Endothelial cell of umbilical vein (primary cell): ENCODE measurements at regions not wholly inside any gene's neighbourhood (a gene's known extent, or its start where the extent isn't known, plus 50 kb on each side); places are given as distances from the start of the nearest gene placed in this dataset.

Experiments
- BruUV-seq: library from RNA; stranded (reverse); fragments of 400-500 nt; replicated peaks from 2 replicates; lab custom pipeline; 2021; lab: Mats Ljungman, UMichigan
- CTCF ChIA-PET: fragments of 300-600, 350-600 bp; sonication (Branson Sonifier 250); formaldehyde crosslinking; loops from one replicate; lab custom pipeline; 2021; ENCODE audit warnings: antibody characterized with exemption, inconsistent platforms; lab: Charles Lee
- POLR2A ChIA-PET: fragments of 300-600, 350-600 bp; sonication (Branson Sonifier 250); formaldehyde crosslinking; loops from one replicate; lab custom pipeline; 2021; ENCODE audit warnings: antibody characterized with exemption, inconsistent platforms; lab: Charles Lee
- DNase-seq: peaks from one replicate; pipeline ENCODE4 v3.0.0-alpha.2; 2011; ENCODE audit warnings: low read depth, low spot score
- FAIRE-seq: peaks from 2 replicates; lab custom pipeline; 2011; peaks lifted over from hg19 to GRCh38; lab: Jason Lieb, UNC
- H2AFZ ChIP-seq: 2 replicates; pipeline ENCODE4 v1.6.0; 2012; ENCODE audit warnings: low read depth, low read length, control low read depth, inconsistent platforms
- H3K27ac ChIP-seq: 2 replicates; pipeline ENCODE4 v1.5.1; 2011; ENCODE audit warnings: low read depth, mild to moderate bottlenecking, control low read depth, low read length, moderate library complexity; ENCODE audit not compliant: insufficient read depth
- H3K27me3 ChIP-seq, 2 experiments: 2 replicates each; pipeline versions ENCODE4 v1.6.0 to v1.6.1; 2011; ENCODE audit warnings: low read length in 2 of 2, mixed read lengths in 1 of 2; ENCODE audit not compliant: control insufficient read depth in 2 of 2, insufficient read depth in 2 of 2
- H3K36me3 ChIP-seq, 2 experiments: 2 replicates in 1 of 2; 3 replicates in 1 of 2; pipeline ENCODE4 v1.5.1; 2011; ENCODE audit warnings: low read length in 2 of 2, mild to moderate bottlenecking in 1 of 2, moderate library complexity in 1 of 2; ENCODE audit not compliant: control insufficient read depth in 2 of 2, insufficient read depth in 2 of 2; ENCODE audit errors: extremely low read depth in 1 of 2
- H3K4me1 ChIP-seq: 3 replicates; pipeline ENCODE4 v1.5.1; 2011; ENCODE audit warnings: mild to moderate bottlenecking, low read length; ENCODE audit not compliant: control insufficient read depth, insufficient read depth; ENCODE audit errors: extremely low read depth
- H3K4me2 ChIP-seq: 2 replicates; pipeline ENCODE4 v1.6.1; 2011; ENCODE audit warnings: low read length, control low read depth, mixed read lengths; ENCODE audit not compliant: insufficient read depth
- H3K4me3 ChIP-seq, 3 experiments: fragments of 200-600 bp in 1 of 3; sonication (generic), shearing (Covaris generic) in 1 of 3; replicated peaks in 1 of 3; 2 replicates each; pipeline ENCODE4 v1.5.1; 2011 to 2016; ENCODE audit warnings: control low read depth in 3 of 3, low read length in 3 of 3, mild to moderate bottlenecking in 2 of 3, inconsistent platforms in 1 of 3, low read depth in 1 of 3, moderate library complexity in 1 of 3; ENCODE audit not compliant: insufficient read depth in 1 of 3
- H3K79me2 ChIP-seq: 2 replicates; pipeline ENCODE4 v1.6.0; 2012; ENCODE audit warnings: low read length, inconsistent platforms; ENCODE audit not compliant: control insufficient read depth, insufficient read depth
- H3K9ac ChIP-seq: replicated peaks from 2 replicates; pipeline ENCODE3; 2011; ENCODE audit warnings: low read length, control low read depth; ENCODE audit not compliant: insufficient read depth; ENCODE audit errors: extremely low read depth
- H3K9me1 ChIP-seq: replicated peaks from 3 replicates; pipeline ENCODE4 v1.6.0; 2011; ENCODE audit warnings: mild to moderate bottlenecking, low read length; ENCODE audit not compliant: control insufficient read depth, insufficient read depth; ENCODE audit errors: extremely low read depth
- H3K9me3 ChIP-seq: replicated peaks from 2 replicates; pipeline ENCODE4 v1.5.1; 2012; ENCODE audit warnings: low read length, inconsistent platforms; ENCODE audit not compliant: control insufficient read depth, insufficient read depth
- H4K20me1 ChIP-seq: replicated peaks from 2 replicates; pipeline ENCODE3; 2011; ENCODE audit warnings: mild to moderate bottlenecking, low read length; ENCODE audit not compliant: control insufficient read depth, insufficient read depth; ENCODE audit errors: extremely low read depth
- FOS ChIP-seq: IDR thresholded peaks from 2 replicates; pipeline ENCODE4 v1.6.1; 2011; ENCODE audit warnings: mild to moderate bottlenecking, low read length, moderate library complexity, borderline replicate concordance; ENCODE audit not compliant: insufficient read depth
- JUN ChIP-seq: IDR thresholded peaks from 2 replicates; pipeline ENCODE4 v1.6.1; 2011; ENCODE audit warnings: borderline replicate concordance, low read depth; ENCODE audit not compliant: insufficient read length, insufficient read depth
- MYC ChIP-seq: IDR thresholded peaks from one replicate; pipeline ENCODE4 v1.6.1; 2011; ENCODE audit warnings: mild to moderate bottlenecking, low read depth, low read length
- POLR2A ChIP-seq: IDR thresholded peaks from 2 replicates; pipeline ENCODE4 v1.6.1; 2012; ENCODE audit warnings: low read depth, mild to moderate bottlenecking, control low read depth, low read length
- POLR2AphosphoS5 ChIP-seq: IDR thresholded peaks from 2 replicates; pipeline ENCODE4 v1.6.1; 2012; ENCODE audit warnings: low read depth, mild to moderate bottlenecking, control low read depth, low read length, moderate library complexity; ENCODE audit not compliant: insufficient read depth
- dilution Hi-C: fragments of 300-500 bp; cut with MboI; formaldehyde crosslinking; loops from one replicate; pipeline ENCODE4 v1.15.0; 2019; ENCODE audit warnings: low sequenced_read_pairs; ENCODE audit not compliant: extremely low pct_ligation_motif_present
- intact Hi-C: fragments of 100-400 bp; cut with micrococcal nuclease; formaldehyde crosslinking; loops from one replicate; pipeline ENCODE4 v1.10.0; 2022
- TF ChIP-seq, protein P1 (sequence below), 2 donors: IDR thresholded peaks; 1 replicate in 1 of 2; 2 replicates in 1 of 2; pipeline ENCODE4 v1.5.1; 2011; ENCODE audit warnings: low read length in 2 of 2, mild to moderate bottlenecking in 2 of 2, moderate library complexity in 2 of 2, control low read depth in 1 of 2, inconsistent platforms in 1 of 2, low read depth in 1 of 2; ENCODE audit not compliant: insufficient read depth in 1 of 2; ENCODE audit errors: extremely low read depth in 1 of 2

DNA sequence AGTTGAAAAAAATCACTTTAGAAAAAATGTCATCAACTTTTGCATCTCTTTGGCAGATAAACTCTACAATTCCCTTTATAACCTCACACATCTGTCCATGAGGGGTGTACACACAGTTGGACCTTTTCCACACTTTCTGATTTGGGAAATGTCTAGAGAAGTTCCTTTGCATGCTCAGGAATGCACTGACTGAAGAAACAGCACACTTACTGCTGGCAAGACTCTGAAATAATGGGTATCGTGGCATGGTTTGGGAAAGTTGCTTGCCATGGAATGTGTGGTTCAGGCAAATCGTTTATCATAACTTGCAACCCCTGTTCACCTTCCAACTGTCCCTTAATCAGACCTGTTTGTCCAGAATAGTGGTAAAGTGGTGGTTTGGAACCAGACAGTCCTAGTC lies 135.3 kb upstream of the TGFBR2 start:
- DNase-seq (peak; percentile 11), FAIRE-seq (no peak)
- no peaks in the 10 kb centered on the region for H3K36me3 ChIP-seq
- BruUV-seq, result no TSS peak
- no peak overlapping the region for H3K4me3 ChIP-seq
- no peaks in the 10 kb centered on the region for H3K27me3 ChIP-seq
- ChIA-PET CTCF (no interaction called here), POLR2A (no interaction called here)
- H2AFZ ChIP-seq, result peak overlapping the region; percentile 57
- H3K9ac ChIP-seq, result no peak overlapping the region
- H4K20me1 ChIP-seq, result no peaks in the 10 kb centered on the region
- dilution Hi-C loops, result no loop called here
- no peaks in the 10 kb centered on the region for H3K9me3 ChIP-seq
- H3K9me1 ChIP-seq, result no peaks in the 10 kb centered on the region
- H3K4me2 ChIP-seq, result no peak overlapping the region
- no peaks in the 10 kb centered on the region for H3K79me2 ChIP-seq
- H3K4me1 ChIP-seq, result no peaks in the 10 kb centered on the region
- TF ChIP-seq POLR2A (no peak), JUN (no peak), POLR2AphosphoS5 (no peak)
- TF ChIP-seq, protein P1, sequence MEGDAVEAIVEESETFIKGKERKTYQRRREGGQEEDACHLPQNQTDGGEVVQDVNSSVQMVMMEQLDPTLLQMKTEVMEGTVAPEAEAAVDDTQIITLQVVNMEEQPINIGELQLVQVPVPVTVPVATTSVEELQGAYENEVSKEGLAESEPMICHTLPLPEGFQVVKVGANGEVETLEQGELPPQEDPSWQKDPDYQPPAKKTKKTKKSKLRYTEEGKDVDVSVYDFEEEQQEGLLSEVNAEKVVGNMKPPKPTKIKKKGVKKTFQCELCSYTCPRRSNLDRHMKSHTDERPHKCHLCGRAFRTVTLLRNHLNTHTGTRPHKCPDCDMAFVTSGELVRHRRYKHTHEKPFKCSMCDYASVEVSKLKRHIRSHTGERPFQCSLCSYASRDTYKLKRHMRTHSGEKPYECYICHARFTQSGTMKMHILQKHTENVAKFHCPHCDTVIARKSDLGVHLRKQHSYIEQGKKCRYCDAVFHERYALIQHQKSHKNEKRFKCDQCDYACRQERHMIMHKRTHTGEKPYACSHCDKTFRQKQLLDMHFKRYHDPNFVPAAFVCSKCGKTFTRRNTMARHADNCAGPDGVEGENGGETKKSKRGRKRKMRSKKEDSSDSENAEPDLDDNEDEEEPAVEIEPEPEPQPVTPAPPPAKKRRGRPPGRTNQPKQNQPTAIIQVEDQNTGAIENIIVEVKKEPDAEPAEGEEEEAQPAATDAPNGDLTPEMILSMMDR (IDR thresholded peaks at IDR 0.05; ENCODE audit: extremely low read depth in 1 of 2, insufficient read depth in 1 of 2, low read depth in 1 of 2, low read length in 2 of 2), result no peak
- H3K27ac ChIP-seq, result no peak overlapping the region
- intact Hi-C loops, result no loop called here

GRCh38 chr3:30471796-30472489 lies 134.5 kb upstream of the TGFBR2 start:
- intact Hi-C loops, result no loop called here
- BruUV-seq, result no TSS peak
- H3K27me3 ChIP-seq, result no peaks in the 10 kb centered on the region
- no peaks in the 10 kb centered on the region for H3K36me3 ChIP-seq
- no peak overlapping the region for H3K9ac ChIP-seq
- DNase-seq (no peak), FAIRE-seq (no peak)
- ChIA-PET CTCF (no interaction called here), POLR2A (no interaction called here)
- H3K79me2 ChIP-seq, result no peaks in the 10 kb centered on the region
- no peaks in the 10 kb centered on the region for H3K9me1 ChIP-seq
- TF ChIP-seq FOS, result no peak
- TF ChIP-seq POLR2A, result no peak
- no peak for TF ChIP-seq MYC
- dilution Hi-C loops, result no loop called here
- no peaks in the 10 kb centered on the region for H4K20me1 ChIP-seq
- no peak overlapping the region for H2AFZ ChIP-seq
- no peak overlapping the region for H3K27ac ChIP-seq
- H3K9me3 ChIP-seq, result no peaks in the 10 kb centered on the region
- H3K4me2 ChIP-seq, result no peak overlapping the region
- H3K4me1 ChIP-seq, result peaks cover 6% of the 10 kb centered on the region
- no peak overlapping the region for H3K4me3 ChIP-seq
